ENCODE measurements at regions not wholly inside any gene's neighbourhood (a gene's known extent, or its start where the extent isn't known, plus 50 kb on each side); places are given as distances from the start of the nearest gene placed in this dataset.

DNA sequence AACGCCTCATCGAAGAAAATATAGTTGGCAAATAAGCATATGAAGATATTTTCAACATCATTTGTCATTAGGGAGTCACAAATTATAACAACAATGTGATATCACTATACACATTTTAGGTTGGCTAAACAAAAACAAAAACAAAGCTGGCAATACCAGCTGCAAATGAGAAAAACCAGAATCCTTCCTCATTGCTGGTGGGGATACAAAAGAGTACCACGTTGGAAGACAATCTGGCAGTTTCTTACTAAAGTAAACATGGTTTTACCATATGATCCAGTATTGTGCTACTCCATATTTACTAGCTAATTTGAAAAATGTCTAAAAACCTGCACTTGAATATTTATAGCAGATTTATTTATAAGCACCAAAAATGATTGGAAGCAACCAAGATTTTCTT is 1204.1 kb downstream of the MRPL39 start:
- TF ChIP-seq, protein P1, sequence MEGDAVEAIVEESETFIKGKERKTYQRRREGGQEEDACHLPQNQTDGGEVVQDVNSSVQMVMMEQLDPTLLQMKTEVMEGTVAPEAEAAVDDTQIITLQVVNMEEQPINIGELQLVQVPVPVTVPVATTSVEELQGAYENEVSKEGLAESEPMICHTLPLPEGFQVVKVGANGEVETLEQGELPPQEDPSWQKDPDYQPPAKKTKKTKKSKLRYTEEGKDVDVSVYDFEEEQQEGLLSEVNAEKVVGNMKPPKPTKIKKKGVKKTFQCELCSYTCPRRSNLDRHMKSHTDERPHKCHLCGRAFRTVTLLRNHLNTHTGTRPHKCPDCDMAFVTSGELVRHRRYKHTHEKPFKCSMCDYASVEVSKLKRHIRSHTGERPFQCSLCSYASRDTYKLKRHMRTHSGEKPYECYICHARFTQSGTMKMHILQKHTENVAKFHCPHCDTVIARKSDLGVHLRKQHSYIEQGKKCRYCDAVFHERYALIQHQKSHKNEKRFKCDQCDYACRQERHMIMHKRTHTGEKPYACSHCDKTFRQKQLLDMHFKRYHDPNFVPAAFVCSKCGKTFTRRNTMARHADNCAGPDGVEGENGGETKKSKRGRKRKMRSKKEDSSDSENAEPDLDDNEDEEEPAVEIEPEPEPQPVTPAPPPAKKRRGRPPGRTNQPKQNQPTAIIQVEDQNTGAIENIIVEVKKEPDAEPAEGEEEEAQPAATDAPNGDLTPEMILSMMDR (optimal IDR thresholded peaks at IDR 0.05 in 1 of 3, IDR thresholded peaks at IDR 0.05 in 1 of 3, conservative IDR thresholded peaks at IDR 0.05 in 1 of 3; ENCODE audit: extremely low read depth in 1 of 3, insufficient read depth in 2 of 3, low read length in 3 of 3) = no peak
- no peak for TF ChIP-seq EZH2 (IDR thresholded peaks at IDR 0.05; ENCODE audit: low read length)

All from keratinocyte (primary cell).